HT1080 (cell line): ENCODE measurements at regions not wholly inside any gene's neighbourhood (a gene's known extent, or its start where the extent isn't known, plus 50 kb on each side); places are given as distances from the start of the nearest gene placed in this dataset.
"Not testable (repeated sequence)": the region's sequence is repeated elsewhere in the genome, so short reads cannot be mapped to it uniquely, and the experiment has no call there.

ENCODE experiments used
- DNase-seq: peaks from one replicate; pipeline ENCODE4 v3.0.0-alpha.2; 2015; ENCODE audit warnings: low read depth

DNA sequence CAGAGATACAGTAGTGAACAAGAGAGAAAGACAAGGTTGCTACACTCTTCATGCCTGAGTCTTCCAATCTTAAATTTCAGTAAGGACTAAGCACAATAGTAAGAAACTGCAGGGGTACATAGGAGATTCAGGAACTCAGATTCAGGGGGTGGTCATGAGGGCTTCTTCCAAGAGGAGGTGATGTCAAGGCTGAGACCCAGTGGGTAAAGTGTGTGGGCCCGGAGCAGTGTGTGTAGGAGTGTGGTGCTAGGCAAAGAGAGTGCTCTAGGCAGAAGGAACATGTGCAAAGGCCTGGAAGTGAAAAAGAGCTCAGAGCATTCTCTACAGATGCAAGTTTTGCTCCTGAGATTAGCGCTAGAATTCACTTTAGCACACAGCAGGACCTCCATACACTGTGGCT lies 102.9 kb upstream of the SPATA12 start:
- DNase-seq = no peak

DNA sequence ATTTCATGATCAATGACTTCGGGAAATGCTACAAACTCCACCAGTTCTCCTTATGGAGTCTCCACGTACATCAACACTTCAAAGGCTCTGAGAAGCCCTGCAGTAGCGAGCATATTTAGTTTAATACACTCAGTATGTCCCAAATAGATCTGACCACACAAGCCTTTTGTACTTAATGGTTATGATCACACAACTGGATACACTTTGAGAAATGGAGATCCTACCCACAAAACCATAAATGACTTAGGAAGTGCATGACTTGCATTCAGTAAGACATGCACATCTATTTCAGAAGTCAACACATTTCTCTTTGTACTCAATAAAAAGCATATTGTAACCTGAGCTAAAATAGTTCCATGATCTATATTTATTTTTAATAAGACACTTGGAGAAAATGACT lies 103.6 kb upstream of the SPATA12 start:
- no peak for DNase-seq

DNA sequence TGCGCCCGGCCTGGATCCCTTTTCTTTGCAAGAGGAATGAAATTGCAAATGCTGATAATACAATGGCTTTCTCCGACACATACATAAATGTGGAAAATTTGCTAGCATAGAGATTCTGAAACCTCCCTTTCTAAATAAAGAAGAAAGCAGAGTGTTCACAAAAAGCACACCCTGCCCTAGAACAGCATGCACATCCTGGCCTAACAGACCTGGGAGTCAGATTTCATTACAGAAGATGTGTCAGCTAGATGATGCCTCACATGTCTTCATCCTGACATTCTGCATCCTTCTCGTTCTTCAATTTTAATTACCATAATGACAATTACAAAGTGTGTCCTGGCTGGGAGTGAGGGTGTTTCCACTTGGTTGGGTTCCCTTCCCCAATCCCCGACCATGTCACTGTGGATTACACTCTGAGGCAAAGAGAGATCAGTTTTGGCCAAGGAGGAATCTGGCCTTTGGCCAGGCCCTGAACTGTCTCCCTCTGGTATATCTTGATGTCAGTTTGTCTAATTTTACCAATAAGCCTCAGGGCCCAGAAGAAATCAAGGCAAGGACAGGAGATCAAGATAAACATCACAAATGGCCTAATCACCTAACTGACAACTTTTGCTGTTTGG lies 104.9 kb upstream of the SPATA12 start:
- peak; percentile 26 for DNase-seq

DNA sequence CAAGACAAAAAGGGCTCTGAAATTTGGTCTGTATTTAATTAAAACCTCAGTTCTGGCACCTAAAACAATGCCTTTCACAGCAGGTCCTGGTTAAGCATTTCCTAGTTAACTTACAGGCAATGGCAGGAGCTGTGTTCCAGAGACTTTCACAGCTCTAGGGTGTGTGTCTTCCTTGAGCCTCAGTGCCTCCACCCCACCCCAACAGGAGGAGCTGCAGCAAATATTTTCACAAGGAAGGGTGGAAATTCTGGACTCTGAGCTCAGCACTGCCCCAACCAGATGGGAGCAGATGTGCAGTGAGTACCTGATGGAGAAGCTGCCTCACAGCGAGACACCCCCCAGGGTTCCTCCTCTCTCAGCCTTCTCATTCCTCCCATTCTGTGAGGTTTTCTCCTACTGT lies 106.3 kb upstream of the SPATA12 start:
- no peak for DNase-seq

DNA sequence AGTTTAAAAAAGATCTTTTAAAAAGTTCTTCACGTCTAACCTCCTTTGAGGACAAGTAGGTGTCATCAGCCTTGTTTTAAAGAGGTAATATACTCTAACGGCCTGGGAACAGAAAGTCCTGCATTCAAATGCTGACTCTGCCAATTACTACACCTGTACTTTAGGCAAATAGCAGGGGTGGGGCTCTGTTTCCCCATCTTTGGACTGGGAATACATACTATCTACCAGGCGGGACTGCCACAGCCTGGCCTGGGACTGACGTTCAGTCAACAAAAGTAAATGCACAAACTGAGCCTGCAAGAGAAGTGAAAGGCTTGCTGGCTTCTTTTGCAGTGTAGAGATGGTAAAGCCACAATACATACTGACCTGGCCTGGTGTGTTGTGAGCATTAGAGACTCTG lies 107.6 kb upstream of the SPATA12 start:
- DNase-seq = no peak

DNA sequence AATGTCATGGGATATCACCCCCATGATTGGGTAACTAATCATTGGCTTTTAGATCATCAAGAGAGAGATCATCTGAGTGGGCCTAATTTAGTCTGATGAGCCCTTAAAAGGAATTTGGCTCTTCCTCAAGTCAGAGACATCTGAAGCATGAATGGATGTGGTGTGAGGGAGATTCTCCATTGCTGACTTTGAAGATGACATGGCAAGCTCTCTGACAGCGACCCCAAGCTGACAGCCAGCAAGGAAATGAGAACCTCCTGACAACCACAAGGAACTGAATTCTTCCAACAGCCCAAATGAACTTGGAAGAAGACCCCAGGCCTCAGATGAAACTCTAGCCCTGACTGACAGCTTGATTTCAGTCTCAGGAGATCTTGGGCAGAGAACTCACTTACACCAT lies 108.4 kb upstream of the SPATA12 start:
- DNase-seq = no peak

DNA sequence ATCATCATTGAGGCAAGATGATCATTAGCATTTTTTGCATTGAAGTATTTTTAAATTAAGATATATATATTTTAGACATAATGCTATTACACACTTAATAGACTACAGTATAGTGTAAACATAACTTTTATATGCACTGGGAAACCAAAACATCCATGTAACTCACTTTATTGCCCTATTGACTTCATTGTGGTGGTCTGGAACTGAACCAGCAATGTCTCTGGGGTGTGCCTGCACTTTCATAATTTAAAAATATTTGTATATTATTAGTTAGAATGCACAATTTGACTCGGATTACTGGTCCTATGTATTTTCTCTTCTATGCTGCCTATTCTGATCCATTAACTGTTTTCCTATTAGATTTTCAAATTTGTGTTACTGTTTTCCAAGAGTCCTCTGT lies 109.1 kb upstream of the SPATA12 start:
- no peak for DNase-seq

DNA sequence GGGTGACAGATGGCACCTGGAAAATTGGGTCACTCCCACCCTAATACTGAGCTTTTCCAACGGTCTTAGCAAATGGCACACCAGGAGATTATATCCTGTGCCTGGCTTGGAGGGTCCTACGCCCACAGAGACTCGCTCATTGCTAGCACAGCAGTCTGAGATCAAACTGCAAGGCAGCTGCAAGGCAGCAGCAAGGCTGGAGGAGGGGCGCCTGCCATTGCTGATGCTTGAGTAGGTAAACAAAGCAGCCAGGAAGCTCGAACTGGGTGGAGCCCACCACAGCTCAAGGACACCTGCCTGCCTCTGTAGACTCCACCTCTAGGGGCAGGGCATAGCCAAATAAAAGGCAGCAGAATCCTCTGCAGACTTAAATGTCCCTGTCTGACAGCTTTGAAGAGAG lies 115.1 kb upstream of the SPATA12 start:
- not testable (repeated sequence) for DNase-seq

DNA sequence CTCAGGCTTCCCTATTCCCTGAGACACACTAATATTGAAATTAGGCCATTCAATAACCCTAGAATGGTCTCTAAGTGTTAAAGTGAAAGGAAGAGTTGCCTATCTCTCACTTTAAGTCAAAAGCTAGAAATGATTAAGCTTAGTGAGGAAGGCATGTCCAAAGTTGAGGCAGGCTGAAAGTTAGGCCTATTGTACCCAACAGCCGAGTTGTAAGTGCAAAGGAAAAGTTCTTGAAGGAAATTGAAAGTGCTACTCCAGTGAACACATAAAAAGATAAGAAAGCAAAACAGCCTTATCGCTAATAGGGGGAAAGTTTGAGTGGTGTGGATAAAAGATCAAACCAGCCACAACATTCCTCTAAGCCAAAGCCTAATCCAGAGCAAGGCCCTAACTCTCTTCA lies 117.9 kb upstream of the SPATA12 start:
- DNase-seq = no peak

DNA sequence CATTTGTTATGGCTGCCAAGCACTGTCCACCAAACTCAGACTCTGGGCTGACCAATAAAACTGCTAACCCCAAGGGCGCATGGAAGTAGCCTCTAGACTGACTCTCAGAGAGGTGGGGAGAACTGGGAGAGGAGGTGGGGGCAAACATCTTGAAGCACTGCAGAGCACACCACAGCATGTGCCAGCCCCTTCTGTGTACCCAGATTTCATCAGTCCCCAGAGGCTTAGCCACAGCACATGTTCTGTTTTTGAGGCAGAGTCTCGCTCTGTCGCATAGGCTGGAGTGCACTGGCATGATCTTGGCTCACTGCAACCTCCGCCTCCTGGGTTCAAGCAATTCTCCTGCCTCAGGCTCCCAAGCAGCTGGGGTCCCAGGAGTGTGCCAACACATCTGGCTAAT lies 119.5 kb upstream of the SPATA12 start:
- DNase-seq = no peak

DNA sequence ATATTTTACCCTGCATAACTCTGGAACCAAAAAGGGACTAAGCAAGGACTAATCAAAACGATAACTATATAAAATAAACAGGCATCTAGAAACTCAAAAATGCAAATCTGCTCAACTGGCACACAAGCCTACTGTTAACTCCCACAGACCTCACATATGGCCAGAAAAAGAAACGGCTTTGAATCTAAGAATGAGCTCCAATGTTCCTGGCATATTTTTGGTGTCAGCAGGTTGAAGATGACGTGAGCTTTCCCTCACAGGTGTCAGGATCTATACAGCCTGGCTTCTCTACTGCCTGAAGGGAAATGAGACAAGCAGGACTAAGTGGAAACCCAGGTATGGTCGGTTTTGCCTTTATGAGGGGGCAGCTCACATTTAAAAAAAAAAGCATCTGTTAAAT lies 120.1 kb upstream of the SPATA12 start:
- DNase-seq = no peak

DNA sequence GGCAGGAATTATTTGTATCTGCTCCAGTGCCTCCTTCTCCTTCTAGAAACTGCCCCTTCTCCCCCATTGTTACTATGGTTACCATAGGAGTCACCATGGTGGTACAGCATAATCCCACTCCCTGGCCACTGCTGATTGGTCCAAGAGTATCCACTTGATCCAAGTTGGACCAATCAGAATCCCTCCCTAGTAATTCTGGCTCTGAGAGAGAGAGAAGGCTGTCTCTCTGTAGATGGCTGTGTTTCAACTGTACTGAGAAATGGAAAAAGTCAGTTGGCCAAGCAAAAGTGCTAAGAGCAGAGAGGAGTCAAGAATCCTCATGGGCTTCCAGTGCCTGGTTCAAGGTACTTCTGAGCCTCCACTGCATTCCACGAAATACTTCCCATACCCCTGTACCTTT lies 120.6 kb upstream of the SPATA12 start:
- no peak for DNase-seq

DNA sequence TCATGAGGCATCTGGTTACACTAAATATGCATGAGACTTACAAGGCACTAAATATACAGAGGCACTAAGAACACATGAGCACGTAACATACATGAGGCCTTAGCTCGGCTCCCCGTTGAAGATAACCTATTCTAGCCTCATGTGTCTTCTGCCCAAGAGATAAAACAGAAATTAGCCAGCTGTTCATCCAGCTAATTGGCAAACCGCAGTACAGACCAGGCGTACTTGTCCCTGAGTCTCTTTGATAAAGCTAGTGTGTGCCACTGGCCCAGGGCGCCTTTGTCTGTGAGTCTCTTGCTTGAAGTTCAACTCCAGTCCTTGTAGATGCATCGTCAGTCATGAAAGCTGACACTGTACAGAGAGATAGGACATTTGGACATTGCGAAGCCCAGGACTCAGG lies 121.9 kb upstream of the SPATA12 start:
- DNase-seq = no peak

DNA sequence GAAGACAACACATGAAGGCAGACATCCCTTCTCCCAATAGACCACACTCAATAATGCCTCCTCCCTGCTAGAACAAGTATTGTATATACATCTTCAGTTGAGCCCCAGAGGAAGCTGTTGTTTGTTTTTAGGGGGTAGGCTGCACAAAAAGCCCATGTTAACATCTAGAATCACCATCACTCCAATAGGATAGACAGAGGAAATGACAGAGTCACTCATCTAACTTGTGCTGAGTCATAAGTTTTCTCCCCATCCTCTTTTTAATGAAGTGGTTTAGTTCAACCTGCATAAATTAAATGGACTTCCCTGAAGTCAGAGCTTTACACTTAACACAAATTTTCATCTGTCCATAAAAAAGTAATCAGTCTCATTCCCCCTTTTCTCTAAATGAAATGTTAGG lies 122.9 kb upstream of the SPATA12 start:
- peak; percentile 76 for DNase-seq

DNA sequence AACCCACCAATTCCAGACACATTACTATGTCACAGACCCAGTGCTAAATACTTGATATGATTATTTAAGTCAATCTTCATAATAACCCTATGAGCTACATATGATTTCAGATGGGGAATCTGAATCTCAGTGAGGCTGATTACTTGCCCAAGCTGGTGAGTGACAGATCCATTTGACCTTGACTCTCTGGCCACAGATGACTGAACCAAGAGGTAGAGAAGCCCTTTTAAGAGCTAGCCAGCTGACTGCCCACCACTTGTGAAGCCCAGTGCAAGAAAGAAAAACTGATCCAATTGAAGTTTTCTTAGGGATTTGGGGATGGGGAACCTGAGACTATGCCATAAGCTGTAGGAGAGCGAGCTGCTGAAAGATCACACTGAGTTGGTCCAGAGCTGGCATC lies 124.7 kb upstream of the SPATA12 start:
- DNase-seq = no peak

DNA sequence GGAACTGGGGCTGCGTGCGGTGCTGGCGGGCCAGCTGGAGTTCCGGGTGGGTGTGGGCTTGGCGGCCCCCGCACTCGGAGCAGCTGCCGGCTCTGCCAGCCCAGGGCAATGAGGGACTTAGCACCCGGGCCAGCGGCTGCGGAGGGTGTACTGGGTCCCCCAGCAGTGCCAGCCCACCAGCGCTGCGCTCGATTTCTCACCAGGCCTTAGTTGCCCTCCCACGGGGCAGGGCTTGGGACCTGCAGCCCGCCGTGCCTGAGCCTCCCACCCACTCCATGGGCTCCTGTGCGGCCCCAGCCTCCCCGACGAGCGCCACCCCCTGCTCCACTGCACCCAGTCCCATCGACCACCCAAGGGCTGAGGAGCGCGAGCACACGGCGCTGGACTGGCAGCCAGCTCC lies 126.0 kb upstream of the SPATA12 start:
- not testable (repeated sequence) for DNase-seq

DNA sequence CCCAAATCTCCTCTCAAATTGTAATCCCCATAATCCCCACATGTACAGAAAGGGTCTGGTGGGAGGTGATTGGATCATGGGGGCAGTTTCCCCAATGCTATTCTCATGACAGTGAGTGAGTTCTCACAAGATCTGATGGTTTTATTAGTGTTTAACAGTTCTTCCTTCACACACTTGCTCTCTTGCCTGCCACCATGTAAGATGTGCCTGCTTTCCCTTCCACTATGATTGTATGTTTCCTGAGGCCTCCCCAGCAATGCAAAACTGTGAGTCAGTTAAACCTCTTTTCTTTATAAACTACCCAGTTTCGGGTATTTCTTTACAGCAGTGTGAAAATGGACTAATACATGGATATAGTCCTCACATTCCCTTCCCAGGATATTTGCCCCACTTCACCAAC lies 126.7 kb upstream of the SPATA12 start:
- DNase-seq = no peak

DNA sequence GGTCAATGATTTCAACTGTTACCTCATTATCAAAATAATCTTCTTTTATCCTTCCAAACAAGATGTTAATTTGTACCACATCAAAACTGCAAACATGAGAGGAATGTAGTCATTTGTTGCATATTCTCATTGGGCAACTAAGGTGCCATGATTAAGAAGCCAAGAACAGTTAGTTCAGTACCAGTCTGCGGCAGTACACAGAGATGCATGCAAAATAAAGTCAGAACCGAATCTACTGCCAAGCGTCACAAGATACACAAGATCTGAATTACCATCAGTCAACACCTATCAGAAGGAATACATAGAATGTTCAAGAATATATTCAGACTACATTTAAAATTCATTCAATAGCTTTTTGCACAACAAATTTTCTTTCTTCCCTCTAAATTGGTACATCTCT lies 127.6 kb upstream of the SPATA12 start:
- no peak for DNase-seq

DNA sequence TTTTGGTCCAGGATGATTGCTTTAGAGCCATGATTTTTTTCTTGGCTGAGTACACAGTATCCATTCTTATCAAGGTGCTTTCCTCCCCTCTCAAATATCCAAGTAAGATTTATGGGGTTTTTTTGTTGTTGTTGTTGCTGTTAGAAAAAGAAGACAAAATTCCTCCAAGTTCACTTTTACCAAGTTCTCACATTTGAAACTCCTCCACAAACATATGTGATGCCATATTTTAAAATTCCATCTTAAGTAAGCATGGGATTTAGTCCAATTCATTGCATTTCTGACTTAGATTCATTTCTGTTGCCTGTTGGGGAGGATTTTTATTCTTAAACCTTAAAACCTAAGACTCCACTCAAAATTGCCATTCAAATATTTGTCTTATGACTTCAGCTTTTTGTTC lies 128.6 kb upstream of the SPATA12 start:
- DNase-seq = no peak

DNA sequence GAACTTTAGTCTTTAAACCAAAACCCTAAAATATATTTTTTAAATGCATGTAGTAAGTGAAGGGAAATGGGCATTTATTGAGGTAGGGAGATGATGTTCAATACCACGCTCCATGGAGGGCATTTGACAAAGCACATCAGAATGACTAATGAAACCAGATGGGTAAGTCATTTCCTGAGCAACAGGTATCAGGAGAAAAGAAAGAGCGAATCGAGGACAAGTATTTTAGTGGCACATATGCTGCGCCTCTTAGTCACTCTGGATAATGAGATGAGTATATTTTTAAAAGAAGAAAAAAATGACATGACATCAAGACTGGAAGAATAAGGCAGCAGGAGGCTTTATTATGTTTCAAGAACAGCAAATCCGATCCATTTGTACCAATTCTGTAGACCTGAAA lies 129.0 kb upstream of the ARHGEF3 start:
- DNase-seq = peak; percentile 95

DNA sequence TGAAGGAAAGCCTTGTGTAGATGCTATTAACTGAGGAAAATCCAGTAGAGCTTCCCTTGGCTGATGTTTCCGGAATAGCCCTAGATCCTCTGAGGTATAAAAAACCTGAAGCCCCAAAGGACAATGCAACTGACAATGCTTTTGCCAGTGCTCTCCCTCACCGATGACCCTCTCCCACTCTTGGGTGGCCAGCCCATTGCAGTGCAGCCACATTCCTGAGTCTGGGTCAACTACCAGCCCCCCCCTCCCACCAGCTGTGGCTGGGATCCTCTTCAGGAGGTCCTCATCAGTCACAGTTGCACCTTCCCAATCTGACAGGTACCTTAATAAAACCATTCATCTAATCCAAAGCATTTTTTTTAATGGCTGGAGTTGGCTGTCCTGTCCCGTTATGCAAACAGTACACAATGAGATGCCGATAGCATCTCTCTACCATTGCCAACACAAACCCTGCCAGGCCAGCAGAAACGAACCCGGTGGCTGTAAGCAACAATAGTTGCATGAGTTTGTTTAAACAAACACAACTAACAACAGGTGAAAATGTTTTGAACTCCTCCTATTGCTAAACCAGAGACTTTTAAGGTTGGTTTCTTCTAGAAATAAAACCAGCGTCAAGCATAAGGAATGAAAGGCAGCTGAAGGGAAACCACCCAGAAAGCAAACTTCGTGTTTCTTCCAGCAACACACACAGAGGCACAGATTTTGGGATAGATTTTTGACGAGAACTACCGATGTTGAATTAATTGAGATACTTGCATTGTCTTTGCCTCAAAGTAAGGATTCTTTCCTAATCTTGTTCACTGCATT lies 128.3 kb upstream of the ARHGEF3 start:
- no peak for DNase-seq

DNA sequence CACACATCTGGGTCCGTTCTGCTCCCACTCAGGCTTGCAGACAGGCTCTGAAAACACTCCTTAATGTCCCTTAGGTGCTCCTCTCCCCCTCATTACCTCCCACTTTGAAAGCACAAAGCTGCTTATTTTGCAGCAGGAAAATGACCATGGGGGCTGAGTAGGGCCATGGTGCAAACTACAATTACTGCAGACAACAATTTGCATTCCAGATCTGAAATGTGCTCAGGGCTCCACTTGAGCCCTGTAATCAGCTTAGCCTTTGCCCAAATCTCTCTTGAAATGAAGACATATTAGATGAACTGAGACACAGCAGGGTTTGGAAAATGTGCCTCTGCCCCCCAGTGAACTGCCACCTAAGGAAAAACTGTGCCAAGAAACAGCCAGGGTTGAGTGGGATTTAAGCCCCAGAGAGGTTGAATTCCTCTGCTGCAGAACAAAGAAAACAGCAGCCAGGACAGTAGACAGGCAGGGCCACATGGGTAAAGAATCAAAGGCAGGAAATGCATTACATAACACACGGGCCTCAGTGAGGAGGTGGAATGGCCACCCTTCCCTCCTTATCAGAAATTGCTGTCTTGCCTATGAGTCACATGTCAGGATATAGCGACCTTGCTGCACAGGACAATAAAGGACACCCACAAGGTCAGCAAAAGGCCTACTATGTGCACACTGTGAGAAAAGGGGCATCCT lies 126.8 kb upstream of the ARHGEF3 start:
- peak; percentile 61 for DNase-seq

DNA sequence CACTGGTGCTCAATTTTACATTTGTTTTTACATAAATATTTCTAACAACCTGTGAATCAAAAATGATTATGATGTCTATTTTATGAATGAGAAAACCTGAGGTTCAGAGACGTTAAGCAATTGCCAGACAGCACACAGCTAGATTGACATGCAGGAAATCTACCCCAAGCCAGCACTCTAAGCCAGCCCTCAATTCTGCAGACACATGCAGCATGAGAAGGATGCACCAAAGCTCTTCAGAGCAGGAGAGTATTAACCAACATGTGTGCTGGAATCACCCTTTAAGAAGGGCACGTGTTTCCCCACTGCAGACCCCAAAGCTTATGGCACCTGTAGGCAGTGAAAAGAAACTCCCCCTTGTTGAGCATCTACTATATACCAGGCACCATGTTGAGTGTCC lies 126.1 kb upstream of the ARHGEF3 start:
- no peak for DNase-seq
